Glomerular visceral epithelial cell (primary cell): ENCODE measurements at regions not wholly inside any gene's neighbourhood (a gene's known extent, or its start where the extent isn't known, plus 50 kb on each side); places are given as distances from the start of the nearest gene placed in this dataset.
A peak's percentile ranks its signal among the peaks of the same experiment; 100 is the strongest.

ENCODE experiments used
- DNase-seq: peaks from one replicate; pipeline ENCODE4 v3.0.0-alpha.2; 2016; ENCODE audit errors: extremely low spot score

DNA sequence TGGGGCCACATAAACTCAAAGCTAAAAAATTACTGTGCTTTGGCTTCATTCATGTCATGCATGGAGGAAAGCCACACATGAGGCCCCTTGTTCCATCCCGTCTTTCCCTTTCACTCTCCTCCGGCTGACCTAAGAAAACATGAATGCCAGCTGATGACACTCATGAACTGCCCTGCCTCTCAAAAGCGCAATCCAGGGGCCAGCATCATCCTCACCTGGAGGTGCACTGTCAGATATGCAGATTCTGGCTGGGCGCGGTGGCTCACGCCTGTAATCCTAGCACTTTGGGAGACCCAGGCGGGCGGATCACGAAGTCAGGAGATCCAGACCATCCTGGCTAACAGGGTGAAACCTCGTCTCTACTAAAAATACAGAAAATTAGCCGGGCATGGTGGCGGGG is 116.1 kb upstream of the FOXN3 start:
- DNase-seq, result no peak

DNA sequence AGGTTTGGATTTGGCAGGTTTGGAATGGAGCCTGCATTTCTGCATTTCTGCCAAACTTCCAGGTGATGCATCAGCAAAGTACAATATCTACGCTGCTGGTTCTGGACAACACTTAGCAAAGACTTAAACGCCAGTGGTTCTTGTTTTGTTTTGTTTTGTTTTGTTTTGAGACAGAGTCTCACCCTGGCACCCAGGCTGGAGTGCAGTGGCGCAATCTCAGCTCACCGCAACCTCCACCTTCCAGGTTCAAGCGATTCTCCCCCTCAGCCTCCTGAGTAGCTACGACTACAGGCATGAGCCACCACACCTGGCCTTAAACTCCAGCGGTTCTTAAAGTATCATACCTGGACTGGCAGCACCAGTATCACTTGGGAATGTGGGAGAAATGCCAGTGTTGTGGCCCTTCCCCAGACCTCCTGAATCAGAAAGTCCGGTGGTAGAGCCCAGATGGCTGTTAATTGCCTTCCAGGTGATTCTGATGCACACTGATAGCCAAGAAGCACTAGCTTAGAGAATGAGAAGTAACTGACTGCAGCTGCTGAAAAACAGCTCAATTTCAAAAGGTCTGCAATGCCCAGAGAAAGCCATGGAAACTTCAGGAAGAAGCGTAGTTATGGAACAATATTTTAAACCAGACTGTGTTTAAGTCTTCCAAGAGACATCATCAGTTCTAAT is 114.8 kb upstream of the FOXN3 start:
- no peak for DNase-seq

DNA sequence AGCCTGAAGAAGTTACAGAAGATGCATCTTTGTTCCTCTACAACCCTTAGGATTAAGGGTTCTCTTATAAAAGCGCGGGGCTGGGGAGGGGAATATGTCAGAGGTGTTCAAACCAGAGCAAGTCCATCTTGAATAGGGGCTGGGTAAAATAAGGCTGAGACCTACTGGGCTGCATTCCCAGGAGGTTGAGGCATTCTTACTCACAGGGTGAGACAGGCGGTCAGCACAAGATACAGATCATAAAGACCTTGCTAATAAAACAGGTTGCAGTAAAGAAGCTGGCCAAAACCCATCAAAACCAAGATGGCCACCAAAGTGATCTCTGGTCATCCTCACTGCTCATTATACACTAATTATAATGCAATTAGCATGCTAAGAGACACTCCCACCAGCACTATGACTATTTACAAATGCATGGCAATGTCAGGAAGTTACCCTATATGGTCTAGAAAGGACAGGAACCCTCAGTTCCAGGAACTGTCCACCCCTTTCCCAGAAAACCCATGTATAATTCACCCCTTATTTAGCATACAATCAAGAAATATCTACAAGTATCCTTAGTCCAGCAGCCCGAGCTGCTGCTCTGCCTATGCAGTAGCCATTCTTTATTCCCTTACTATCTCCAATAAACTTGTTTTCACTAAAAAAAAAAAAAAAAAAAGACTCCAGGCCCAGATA is 108.1 kb upstream of the FOXN3 start:
- no peak for DNase-seq

DNA sequence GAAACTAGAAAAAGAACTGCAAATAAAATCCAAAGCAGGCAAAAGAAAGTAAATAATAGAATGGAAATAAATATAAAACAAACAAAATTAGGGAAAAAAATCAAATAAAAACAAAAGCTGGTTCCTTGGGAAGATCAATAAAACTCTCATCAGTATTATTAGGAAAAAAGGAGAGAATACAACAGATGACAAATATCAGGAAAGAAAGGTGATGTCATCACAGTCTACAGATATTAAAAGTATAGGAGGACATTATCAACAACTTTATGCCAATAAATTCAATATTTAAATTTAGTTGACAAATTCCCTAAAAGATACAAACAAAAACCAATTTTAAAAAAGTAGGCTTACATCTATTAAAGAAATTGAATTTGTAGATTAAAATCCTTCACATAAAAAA is 107.4 kb upstream of the FOXN3 start:
- no peak for DNase-seq

DNA sequence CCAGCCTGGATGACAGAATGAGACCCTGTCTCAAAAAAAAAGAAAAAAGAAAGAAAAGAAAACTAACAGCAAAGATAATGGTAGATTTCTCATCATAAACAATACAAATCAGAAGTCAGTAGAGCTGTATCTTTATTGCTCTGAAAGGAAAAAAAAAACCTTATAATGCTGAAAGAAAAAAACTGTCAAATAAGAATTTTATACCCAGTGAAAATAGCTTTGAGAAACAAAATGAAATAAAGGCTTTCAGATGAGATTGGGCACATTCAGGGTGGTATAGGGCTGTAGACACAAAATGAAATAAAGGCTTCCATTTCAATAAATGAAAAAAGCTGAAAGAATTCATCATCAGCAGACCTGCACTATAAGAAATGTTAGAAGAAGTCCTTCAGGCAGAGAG is 105.0 kb upstream of the FOXN3 start:
- DNase-seq, result no peak

DNA sequence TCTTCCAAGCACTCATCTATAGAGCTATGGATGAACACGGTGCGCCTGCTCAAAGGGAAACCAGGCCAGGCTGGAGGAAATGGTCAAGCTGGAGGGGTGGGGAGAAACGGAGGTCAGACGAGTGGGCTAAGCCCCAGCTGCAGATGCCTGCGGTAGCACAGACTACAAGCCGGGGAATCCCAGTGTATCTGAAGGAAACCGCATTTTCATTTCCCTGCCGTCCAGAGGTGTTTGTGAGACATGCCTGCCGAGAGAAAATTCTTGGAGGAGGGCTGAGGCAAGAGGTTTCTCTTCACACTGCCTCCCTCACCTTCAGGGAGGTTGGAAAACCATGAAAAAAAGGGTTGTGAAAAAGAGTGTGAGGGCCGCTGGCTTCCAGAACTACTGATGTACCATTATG is 102.0 kb upstream of the FOXN3 start:
- no peak for DNase-seq

DNA sequence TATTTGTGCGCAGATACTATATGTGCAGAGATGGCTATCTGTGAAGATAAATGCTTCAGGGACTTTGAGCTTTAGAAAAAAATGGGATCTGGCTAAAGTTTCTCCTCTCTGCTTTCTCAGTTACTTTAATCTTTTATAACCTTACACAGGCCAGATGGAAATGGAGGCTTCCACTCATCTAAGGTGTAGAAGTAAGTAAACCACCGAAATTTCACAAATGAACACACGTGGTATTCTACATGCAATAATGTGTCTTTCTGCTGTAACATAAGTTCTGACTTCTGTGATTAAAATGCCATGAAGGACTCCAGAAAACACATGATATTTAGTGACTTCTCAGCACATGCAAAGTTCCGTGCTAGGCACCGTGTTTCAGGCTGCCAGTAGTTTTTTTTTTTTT is 99.1 kb upstream of the FOXN3 start:
- no peak for DNase-seq

- DNase-seq, result no peak
These were observed 97.6 kb upstream of the FOXN3 start for GRCh38 chr14:89514601-89515000.

DNA sequence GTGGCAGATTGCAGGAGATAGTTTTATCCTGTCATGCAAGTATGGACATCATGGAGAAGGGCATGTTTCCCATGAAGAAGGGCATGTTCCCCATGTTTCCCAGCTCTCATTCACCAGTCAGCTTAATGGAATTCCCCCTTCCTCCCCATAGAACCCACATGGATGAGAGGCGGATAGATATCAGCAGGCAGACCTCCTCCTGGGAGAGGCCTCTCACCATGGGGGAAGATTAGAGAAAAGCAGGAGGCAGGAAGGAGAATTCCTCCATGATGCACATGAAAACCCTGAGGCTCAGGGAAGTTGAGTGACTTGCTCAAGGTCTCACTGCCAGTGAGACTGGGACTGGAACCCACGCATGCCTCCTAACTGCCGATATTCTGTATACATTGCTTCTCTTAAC is 92.9 kb upstream of the FOXN3 start:
- DNase-seq, result peak; percentile 78

DNA sequence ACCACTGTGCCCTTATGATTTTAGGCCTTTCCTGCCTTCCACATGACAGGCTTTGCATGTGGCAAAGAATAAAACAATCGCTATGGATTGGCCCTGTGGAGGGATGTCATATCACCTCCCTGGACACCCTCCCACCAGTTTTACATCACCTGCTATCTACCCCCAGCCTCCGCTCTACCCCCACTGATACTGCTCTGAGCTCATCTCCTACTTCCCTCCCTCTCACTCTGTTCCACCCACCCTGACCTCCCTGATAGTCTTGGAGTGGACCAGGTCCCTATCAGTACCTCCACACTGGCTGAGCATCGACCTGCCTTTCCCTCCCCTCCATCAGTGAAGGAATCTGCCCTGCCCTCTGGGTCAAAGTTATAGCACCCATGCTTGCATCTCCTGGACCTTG is 91.8 kb upstream of the FOXN3 start:
- no peak for DNase-seq

- DNase-seq, result peak; percentile 73
These were observed 91.0 kb upstream of the FOXN3 start for GRCh38 chr14:89507926-89508460.

DNA sequence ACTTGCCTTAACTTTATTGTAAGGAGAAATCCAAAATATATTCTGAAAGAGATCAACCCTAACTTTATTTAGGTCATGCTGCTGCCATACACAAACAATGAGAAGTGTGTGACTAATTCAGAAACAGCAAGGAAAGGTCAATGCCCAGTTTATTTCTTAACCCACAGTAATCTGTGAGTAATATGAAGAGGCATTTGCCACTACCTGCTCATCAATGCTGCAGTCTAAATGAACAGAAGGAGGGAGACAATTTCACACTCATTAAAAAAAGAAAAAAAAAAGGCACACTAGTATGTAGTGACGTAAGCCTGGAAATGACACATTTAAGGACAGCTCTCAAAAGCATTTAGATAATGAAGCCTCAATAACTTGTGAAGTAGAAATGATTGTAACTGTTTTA is 90.5 kb upstream of the FOXN3 start:
- DNase-seq, result peak; percentile 82

GRCh38 chr14:89506891-89507452 is 89.9 kb upstream of the FOXN3 start:
- peak; percentile 59 for DNase-seq

- DNase-seq, result peak; percentile 92
These were observed 87.7 kb upstream of the FOXN3 start for GRCh38 chr14:89504602-89505313.

DNA sequence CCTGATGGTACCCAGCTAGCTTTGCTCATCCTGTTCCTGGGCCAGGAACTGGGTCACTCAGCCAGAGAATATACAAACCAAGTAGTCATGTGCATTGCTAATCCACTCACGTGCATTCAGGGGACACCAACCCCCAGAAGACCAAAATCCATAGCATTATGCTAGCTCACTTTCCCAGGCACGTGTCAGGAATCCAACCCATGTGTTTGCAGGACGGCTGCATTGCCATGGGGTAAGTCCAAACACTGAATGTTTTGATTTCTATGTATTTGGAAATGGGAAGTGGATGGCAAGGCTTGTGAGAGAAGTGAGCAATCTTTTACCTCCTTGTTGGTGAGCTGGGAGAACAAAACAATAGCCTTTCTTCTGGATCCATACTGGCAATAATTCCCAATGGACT is 87.1 kb upstream of the FOXN3 start:
- no peak for DNase-seq

GRCh38 chr14:89503431-89503996 is 86.5 kb upstream of the FOXN3 start:
- DNase-seq, result no peak

DNA sequence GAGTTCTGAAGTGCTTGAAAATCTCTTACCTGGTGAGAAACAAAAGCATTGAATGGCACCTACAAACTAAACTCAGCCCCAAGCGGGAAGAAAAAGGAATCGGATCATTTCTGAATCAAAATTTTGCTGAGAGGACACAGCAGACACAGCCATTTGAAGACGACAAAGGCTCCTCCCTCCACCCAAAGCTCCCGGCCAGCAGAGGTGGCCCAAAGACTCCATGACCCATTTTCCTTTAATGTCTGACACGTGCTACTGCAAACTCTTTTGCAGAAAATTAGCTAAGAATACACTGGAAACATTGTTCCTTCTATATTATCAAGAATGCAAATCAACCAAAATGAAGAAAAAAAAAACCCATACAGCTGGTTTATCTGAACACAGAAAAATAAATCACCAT is 85.9 kb upstream of the FOXN3 start:
- no peak for DNase-seq

DNA sequence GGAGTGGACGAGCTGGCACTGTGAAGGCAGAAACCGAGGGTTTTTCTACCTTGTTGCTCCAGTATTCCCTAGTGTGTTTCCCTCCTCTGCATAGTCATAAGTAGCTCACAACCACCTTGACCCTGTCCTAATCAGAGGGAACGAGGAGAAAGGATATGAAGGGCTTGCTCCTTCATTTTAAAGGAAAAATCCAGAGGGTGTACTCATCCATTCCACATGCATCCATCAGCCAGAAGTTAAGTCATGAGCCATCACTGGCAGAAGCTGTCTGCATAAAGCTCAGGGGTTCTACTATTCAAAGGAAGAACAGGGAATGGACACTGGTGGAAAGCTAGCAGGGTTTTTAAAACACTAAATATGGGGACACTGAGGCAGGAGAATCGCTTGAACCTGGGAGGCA is 84.3 kb upstream of the FOXN3 start:
- DNase-seq, result no peak

DNA sequence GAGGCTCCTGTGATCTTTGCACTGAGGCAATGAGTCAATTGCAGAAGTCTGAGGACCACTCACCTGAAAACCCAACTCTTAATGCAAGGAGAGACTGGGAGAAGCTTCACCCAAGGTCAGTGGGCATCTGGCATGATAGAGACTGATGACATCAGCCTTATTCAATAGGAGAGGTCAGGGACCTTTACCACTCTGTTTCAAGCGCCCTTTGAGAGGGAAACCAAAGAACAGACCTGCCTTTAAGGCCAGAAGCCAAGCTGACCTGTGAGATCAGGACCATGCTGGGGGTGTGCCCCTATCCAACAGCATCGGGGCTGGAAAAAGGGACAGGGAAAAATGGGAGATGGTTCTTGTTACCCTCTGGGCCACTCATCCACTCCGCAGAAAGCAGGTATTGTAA is 83.3 kb upstream of the FOXN3 start:
- no peak for DNase-seq

GRCh38 chr14:89498878-89499277 is 81.8 kb upstream of the FOXN3 start:
- DNase-seq, result no peak

DNA sequence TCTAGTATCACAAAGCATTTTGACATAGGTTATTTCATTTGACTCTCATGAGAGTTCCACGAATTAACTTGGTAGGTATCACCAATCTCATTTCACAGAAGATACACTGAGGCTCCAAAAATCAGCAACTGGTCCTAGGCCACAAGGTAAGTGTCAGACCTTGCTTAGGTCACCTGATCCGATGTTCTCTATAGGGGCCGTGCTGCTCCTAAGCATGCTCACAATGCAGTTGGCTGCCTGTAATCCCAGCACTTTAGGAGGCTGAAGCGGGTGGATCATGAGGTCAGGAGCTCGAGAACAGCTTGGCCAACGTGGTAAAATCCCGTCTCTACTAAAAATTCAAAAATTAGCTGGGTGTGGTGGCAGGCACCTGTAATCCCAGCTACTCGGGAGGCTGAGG is 78.7 kb upstream of the FOXN3 start:
- no peak for DNase-seq
